ENCODE measurements at regions not wholly inside any gene's neighbourhood (a gene's known extent, or its start where the extent isn't known, plus 50 kb on each side); places are given as distances from the start of the nearest gene placed in this dataset.

DNA sequence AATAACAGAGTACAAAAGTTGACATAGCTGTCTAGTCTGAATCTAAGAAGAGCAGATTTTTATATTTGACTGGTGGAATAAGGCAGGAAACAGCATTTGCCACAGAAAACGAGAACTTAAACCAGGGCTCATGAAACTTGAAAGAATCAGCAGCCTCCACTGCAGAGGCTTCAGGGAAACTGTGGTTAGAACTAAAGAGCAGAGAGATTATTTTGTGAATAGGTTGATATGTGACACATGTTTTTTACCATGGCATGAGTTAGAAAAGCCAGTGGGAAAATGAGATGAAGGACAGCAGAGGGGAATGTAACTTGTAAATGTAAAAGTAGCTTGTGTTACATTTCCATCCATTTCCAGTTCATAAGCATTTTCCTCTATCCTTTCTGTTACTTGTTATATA, 63.7 kb upstream of the CAMK2D start (continued):
- TF ChIP-seq, protein P1, sequence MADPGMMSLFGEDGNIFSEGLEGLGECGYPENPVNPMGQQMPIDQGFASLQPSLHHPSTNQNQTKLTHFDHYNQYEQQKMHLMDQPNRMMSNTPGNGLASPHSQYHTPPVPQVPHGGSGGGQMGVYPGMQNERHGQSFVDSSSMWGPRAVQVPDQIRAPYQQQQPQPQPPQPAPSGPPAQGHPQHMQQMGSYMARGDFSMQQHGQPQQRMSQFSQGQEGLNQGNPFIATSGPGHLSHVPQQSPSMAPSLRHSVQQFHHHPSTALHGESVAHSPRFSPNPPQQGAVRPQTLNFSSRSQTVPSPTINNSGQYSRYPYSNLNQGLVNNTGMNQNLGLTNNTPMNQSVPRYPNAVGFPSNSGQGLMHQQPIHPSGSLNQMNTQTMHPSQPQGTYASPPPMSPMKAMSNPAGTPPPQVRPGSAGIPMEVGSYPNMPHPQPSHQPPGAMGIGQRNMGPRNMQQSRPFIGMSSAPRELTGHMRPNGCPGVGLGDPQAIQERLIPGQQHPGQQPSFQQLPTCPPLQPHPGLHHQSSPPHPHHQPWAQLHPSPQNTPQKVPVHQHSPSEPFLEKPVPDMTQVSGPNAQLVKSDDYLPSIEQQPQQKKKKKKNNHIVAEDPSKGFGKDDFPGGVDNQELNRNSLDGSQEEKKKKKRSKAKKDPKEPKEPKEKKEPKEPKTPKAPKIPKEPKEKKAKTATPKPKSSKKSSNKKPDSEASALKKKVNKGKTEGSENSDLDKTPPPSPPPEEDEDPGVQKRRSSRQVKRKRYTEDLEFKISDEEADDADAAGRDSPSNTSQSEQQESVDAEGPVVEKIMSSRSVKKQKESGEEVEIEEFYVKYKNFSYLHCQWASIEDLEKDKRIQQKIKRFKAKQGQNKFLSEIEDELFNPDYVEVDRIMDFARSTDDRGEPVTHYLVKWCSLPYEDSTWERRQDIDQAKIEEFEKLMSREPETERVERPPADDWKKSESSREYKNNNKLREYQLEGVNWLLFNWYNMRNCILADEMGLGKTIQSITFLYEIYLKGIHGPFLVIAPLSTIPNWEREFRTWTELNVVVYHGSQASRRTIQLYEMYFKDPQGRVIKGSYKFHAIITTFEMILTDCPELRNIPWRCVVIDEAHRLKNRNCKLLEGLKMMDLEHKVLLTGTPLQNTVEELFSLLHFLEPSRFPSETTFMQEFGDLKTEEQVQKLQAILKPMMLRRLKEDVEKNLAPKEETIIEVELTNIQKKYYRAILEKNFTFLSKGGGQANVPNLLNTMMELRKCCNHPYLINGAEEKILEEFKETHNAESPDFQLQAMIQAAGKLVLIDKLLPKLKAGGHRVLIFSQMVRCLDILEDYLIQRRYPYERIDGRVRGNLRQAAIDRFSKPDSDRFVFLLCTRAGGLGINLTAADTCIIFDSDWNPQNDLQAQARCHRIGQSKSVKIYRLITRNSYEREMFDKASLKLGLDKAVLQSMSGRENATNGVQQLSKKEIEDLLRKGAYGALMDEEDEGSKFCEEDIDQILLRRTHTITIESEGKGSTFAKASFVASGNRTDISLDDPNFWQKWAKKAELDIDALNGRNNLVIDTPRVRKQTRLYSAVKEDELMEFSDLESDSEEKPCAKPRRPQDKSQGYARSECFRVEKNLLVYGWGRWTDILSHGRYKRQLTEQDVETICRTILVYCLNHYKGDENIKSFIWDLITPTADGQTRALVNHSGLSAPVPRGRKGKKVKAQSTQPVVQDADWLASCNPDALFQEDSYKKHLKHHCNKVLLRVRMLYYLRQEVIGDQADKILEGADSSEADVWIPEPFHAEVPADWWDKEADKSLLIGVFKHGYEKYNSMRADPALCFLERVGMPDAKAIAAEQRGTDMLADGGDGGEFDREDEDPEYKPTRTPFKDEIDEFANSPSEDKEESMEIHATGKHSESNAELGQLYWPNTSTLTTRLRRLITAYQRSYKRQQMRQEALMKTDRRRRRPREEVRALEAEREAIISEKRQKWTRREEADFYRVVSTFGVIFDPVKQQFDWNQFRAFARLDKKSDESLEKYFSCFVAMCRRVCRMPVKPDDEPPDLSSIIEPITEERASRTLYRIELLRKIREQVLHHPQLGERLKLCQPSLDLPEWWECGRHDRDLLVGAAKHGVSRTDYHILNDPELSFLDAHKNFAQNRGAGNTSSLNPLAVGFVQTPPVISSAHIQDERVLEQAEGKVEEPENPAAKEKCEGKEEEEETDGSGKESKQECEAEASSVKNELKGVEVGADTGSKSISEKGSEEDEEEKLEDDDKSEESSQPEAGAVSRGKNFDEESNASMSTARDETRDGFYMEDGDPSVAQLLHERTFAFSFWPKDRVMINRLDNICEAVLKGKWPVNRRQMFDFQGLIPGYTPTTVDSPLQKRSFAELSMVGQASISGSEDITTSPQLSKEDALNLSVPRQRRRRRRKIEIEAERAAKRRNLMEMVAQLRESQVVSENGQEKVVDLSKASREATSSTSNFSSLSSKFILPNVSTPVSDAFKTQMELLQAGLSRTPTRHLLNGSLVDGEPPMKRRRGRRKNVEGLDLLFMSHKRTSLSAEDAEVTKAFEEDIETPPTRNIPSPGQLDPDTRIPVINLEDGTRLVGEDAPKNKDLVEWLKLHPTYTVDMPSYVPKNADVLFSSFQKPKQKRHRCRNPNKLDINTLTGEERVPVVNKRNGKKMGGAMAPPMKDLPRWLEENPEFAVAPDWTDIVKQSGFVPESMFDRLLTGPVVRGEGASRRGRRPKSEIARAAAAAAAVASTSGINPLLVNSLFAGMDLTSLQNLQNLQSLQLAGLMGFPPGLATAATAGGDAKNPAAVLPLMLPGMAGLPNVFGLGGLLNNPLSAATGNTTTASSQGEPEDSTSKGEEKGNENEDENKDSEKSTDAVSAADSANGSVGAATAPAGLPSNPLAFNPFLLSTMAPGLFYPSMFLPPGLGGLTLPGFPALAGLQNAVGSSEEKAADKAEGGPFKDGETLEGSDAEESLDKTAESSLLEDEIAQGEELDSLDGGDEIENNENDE (IDR thresholded peaks at IDR 0.05; ENCODE audit: insufficient replicate concordance, low read length): no peak
- no peak for TF ChIP-seq SP2 (IDR thresholded peaks at IDR 0.05; ENCODE audit: low read length)
- no peak for TF ChIP-seq EZH2 (IDR thresholded peaks at IDR 0.05; ENCODE audit: low read depth, low read length, severe bottlenecking)
- no peak for TF ChIP-seq EP300 (IDR thresholded peaks at IDR 0.05; ENCODE audit: borderline replicate concordance in 1 of 2, low read depth in 2 of 2, low read length in 2 of 2)
- TF ChIP-seq SUZ12 (IDR thresholded peaks at IDR 0.05; ENCODE audit: low read length): no peak
- no peak for TF ChIP-seq TAF1 (IDR thresholded peaks at IDR 0.05; ENCODE audit: low read depth, low read length)
- no peak for TF ChIP-seq EGR1 (IDR thresholded peaks at IDR 0.05; ENCODE audit: borderline replicate concordance, low read depth, low read length)
- no peak for TF ChIP-seq SAP30 (IDR thresholded peaks at IDR 0.05; ENCODE audit: insufficient read depth, insufficient replicate concordance, low read length)
- TF ChIP-seq, protein P2, sequence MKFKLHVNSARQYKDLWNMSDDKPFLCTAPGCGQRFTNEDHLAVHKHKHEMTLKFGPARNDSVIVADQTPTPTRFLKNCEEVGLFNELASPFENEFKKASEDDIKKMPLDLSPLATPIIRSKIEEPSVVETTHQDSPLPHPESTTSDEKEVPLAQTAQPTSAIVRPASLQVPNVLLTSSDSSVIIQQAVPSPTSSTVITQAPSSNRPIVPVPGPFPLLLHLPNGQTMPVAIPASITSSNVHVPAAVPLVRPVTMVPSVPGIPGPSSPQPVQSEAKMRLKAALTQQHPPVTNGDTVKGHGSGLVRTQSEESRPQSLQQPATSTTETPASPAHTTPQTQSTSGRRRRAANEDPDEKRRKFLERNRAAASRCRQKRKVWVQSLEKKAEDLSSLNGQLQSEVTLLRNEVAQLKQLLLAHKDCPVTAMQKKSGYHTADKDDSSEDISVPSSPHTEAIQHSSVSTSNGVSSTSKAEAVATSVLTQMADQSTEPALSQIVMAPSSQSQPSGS (IDR thresholded peaks at IDR 0.05; ENCODE audit: low read length): no peak
- no peak for TF ChIP-seq SIRT6 (IDR thresholded peaks at IDR 0.05; ENCODE audit: low read length)

Data from H1 (cell line).